HL-60 (cell line): ENCODE measurements at regions not wholly inside any gene's neighbourhood (a gene's known extent, or its start where the extent isn't known, plus 50 kb on each side); places are given as distances from the start of the nearest gene placed in this dataset.

Source experiments
- DNase-seq, 2 experiments: peaks; one replicate each; pipeline ENCODE4 v3.0.0-alpha.2; 2010 to 2020; ENCODE audit warnings: low read depth in 1 of 2, low spot score in 1 of 2
- H3K27ac ChIP-seq: fragments of 250-450 bp; sonication (Bioruptor Pico); replicated peaks from 2 replicates; pipeline ENCODE4 v1.5.1; 2020; ENCODE audit warnings: mild to moderate bottlenecking, moderate library complexity
- H3K27me3 ChIP-seq: fragments of 250-450 bp; sonication (Bioruptor Pico); 2 replicates; pipeline ENCODE4 v1.5.1; 2021; ENCODE audit warnings: mild to moderate bottlenecking, moderate library complexity; ENCODE audit not compliant: insufficient read depth, poor library complexity, severe bottlenecking
- H3K4me3 ChIP-seq: replicated peaks from 2 replicates; pipeline ENCODE4 v1.5.1; 2011; ENCODE audit warnings: mild to moderate bottlenecking, control low read depth, low read length; ENCODE audit not compliant: insufficient read depth
- CTCF ChIP-seq: IDR thresholded peaks from one replicate; pipeline ENCODE4 v1.5.1; 2011; ENCODE audit warnings: low read length, control low read depth, inconsistent platforms; ENCODE audit not compliant: insufficient read depth
- GABPA ChIP-seq: IDR thresholded peaks from 2 replicates; pipeline ENCODE4 v1.6.1; 2012; ENCODE audit warnings: low read depth
- POLR2AphosphoS5 ChIP-seq: IDR thresholded peaks from 2 replicates; pipeline ENCODE4 v1.6.1; 2012; ENCODE audit warnings: low read depth
- REST ChIP-seq: IDR thresholded peaks from 2 replicates; pipeline ENCODE4 v1.6.1; 2012; ENCODE audit warnings: low read depth; ENCODE audit not compliant: insufficient replicate concordance
- SPI1 ChIP-seq: IDR thresholded peaks from 2 replicates; pipeline ENCODE4 v1.6.1; 2012; ENCODE audit warnings: low read depth, mild to moderate bottlenecking, borderline replicate concordance

- H3K27ac ChIP-seq = no peak overlapping the region
- H3K4me3 ChIP-seq = no peak overlapping the region
- no peak for DNase-seq
- no peak for TF ChIP-seq POLR2AphosphoS5
- no peaks in the 10 kb centered on the region for H3K27me3 ChIP-seq
These were observed 75.3 kb upstream of the SNRPN start for GRCh38 chr15:24879492-24879891.

GRCh38 chr15:24880663-24881062 lies 74.1 kb upstream of the SNRPN start:
- Histone ChIP-seq H3K4me3 (no peak overlapping the region), H3K27ac (no peak overlapping the region), H3K27me3 (no peaks in the 10 kb centered on the region)
- TF ChIP-seq REST = no peak
- no peak for TF ChIP-seq GABPA
- DNase-seq = no peak

- no peak for TF ChIP-seq POLR2AphosphoS5
- no peak for TF ChIP-seq CTCF
- no peak for TF ChIP-seq REST
- TF ChIP-seq SPI1 = no peak
- no peak for TF ChIP-seq GABPA
- no peaks in the 10 kb centered on the region for H3K27me3 ChIP-seq
- no peak overlapping the region for H3K4me3 ChIP-seq
- DNase-seq = no peak
- no peak overlapping the region for H3K27ac ChIP-seq
These were observed 68.2 kb upstream of the SNRPN start for GRCh38 chr15:24886538-24886937.

GRCh38 chr15:24898715-24899272 lies 56.0 kb upstream of the SNRPN start:
- TF ChIP-seq POLR2AphosphoS5 (no peak), CTCF (no peak), SPI1 (no peak), GABPA (no peak)
- no peak for DNase-seq
- no peaks in the 10 kb centered on the region for H3K27me3 ChIP-seq
- no peak overlapping the region for H3K27ac ChIP-seq
- H3K4me3 ChIP-seq = no peak overlapping the region

GRCh38 chr15:24899367-24899766 lies 55.4 kb upstream of the SNRPN start:
- Histone ChIP-seq H3K4me3 (no peak overlapping the region), H3K27ac (no peak overlapping the region), H3K27me3 (no peaks in the 10 kb centered on the region)
- DNase-seq = no peak
- TF ChIP-seq CTCF (no peak), GABPA (no peak), SPI1 (no peak), POLR2AphosphoS5 (no peak), REST (no peak)
